ENCODE measurements at regions not wholly inside any gene's neighbourhood (a gene's known extent, or its start where the extent isn't known, plus 50 kb on each side); places are given as distances from the start of the nearest gene placed in this dataset.
A peak's percentile ranks its signal among the peaks of the same experiment; 100 is the strongest.
"Not testable (repeated sequence)": the region's sequence is repeated elsewhere in the genome, so short reads cannot be mapped to it uniquely, and the experiment has no call there.

- DNase-seq (ENCODE audit: low read depth): no peak
These were observed 72.6 kb downstream of the ISX start for GRCh38 chr22:35138521-35138920.

DNA sequence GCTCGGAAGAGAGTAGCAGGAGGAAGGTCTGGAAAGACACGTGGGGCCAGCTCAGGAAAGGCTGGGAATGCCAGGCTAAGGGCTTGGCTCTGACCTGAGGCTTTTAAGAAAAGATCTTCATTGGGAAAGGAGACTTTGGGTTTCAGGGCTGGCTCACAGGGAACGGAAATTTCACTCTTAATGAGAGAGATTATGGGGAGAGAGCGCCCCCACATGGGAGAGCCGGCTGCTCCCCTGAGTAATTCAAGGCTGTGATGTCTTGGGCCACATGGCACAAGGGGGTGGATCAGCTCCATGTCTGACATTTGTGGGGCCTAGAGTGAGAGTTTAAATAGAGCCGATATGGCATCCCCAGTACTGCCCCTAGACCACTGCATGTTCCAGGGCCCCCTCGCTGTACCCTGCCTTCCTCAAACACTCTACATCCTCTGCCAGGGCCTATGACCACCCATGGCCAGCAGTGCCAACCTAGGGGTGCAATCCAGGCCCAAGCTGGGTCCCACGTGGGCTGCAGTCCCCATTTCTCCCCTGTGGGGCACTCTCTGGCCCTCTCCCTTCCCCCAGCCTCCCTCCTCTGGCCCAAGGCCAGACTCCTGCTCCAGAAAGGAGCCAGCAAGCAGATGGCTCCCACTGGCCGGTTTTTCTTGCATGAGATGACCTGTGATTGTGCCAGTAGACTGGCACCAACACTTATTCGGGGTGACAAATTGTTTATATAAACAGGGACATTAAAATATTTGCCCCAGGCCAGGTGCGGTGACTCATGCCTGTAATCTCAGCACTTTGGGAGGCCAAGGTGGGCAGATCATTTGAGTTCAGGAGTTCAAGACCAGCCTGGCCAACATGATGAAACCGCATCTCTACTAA lies 75.2 kb downstream of the ISX start:
- no peak for DNase-seq (ENCODE audit: low read depth)

GRCh38 chr22:35148381-35148780 lies 82.4 kb downstream of the ISX start:
- DNase-seq (ENCODE audit: low read depth): no peak

DNA sequence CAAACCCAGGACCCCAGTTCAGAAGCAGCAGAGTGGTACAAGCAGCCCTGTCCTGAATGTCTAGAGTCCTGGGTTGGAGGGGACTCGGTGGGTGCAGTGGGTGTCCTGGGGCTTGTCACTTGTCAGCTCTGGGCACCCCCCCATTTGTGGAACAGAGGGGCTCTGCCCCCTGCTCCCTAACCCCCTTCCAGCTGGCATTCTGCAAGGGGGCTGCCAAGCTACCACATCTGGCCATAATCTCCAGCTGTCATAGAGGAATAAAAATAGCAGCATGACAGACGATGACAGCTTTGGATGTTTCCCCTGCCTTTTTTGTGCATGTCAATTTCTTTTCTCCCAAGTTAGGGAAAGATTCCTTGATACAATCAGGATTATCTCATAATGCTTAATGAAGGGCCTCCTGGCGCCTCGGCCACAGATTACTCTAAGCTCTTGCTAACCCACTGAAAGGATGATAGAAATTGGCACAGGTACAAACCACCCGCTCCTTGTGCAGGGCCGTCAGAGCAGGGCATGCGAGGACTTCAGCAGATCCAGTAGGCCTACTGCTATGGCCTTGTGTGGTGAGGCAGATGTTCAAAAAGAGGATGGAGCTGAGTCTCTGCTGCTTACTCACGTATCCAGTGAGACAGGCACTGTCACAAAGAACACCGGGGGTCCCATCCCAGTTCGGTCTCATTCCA lies 83.0 kb downstream of the ISX start:
- DNase-seq (ENCODE audit: low read depth): no peak

- peak; percentile 17 for DNase-seq (ENCODE audit: low read depth)
These were observed 84.5 kb downstream of the ISX start for GRCh38 chr22:35150183-35151107.

DNA sequence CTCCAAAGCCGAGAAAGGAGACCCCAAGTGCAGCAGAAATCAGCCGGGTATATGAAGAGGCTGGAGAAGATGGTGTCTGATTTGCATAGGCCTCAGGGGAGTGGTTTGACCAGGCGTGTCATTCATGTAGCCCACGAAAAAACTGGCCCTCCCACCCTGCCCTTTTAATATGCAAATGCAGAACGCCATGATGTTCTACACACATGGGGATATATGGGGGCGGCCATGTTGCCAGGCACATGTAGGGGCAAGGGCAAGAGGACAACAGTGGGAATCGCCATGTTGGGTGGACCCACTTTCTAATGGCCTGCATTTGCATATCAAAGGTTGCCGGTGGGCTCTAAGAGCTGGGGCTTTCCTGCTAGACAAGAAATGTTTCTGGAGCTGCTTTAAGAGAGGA lies 86.4 kb downstream of the ISX start:
- no peak for DNase-seq (ENCODE audit: low read depth)

DNA sequence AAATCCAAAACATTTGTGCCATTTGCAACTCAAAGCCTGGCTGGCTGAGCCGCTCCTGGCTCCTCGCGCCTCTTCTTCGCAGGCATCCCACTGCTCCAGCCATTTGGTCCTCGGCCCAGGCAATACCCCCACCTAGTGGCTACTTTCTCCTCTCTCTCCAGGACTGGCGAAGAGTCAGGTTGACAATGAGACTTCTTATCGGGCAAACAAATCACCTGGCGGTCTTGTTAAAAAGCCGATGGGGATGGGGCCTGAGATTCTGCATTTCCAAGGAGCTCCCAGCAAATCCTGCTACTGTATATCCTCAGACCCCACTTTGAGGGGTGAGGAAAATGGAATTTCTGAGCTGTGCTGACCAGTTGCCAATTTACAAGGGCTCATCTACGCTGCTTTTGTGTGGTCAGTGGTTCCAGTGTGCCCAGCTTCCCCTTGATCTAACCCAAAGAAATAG lies 89.0 kb downstream of the ISX start:
- no peak for DNase-seq (ENCODE audit: low read depth)

DNA sequence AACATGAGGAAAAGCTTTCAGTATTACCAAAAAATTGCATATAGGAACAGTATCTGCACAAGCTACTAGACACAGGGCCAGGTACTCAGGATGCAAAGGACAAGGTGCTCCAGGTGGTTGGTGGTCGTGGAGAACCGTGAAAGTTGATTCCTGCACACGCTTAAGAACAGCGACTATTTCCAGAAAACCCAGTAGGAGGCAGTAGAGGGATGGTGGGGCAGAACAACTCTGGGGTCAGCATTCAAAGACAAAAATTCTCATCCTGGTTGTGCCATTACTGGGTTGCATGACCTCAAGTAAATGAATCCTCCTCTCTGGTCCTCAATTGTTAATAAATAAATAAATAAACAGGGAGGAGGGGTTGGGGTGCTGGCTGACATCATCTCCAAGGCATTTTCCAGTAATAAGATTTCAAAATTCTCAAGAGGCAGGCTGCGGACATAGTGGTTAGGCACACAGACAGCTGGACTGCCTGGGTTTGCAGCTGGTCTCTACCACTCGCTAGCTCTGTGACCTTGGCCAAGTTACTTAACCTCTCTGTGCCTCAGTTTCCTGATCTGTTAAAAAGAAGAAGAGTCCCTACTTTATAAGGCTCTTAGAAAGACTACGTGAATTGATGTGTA lies 89.6 kb downstream of the ISX start:
- no peak for DNase-seq (ENCODE audit: low read depth)

- no peak for DNase-seq (ENCODE audit: low read depth)
These were observed 91.0 kb downstream of the ISX start for GRCh38 chr22:35156945-35157344.

GRCh38 chr22:35158336-35158735 lies 92.4 kb downstream of the ISX start:
- DNase-seq (ENCODE audit: low read depth): no peak

DNA sequence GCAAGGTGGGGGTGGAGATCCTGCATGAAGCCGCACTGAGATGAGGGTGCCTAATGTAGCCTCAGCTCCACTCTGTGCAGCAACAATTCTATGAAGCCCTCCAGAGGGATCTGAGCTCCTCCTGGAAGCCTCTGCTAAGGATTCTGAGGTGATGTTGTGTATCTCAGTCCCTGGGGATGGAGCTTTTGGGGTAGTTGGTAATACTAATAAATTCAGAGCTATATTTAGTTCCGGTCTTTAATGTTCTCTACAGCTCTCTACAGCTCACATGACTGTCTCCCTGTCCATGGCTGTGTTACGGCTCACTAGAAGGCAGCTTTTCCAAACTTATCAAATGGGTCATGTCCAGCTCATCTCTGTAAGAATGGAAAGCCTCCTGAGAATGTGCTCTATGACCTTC lies 93.4 kb downstream of the ISX start:
- DNase-seq (ENCODE audit: low read depth): no peak

- no peak for DNase-seq (ENCODE audit: low read depth)
These were observed 94.3 kb downstream of the ISX start for GRCh38 chr22:35160268-35160667.

GRCh38 chr22:35165896-35166295 lies 91.4 kb upstream of the HMGXB4 start:
- not testable (repeated sequence) for DNase-seq (ENCODE audit: low read depth)

GRCh38 chr22:35170716-35171697 lies 86.3 kb upstream of the HMGXB4 start:
- no peak for DNase-seq (ENCODE audit: low read depth)

- DNase-seq (ENCODE audit: low read depth): no peak
These were observed 84.9 kb upstream of the HMGXB4 start for GRCh38 chr22:35172442-35172841.

DNA sequence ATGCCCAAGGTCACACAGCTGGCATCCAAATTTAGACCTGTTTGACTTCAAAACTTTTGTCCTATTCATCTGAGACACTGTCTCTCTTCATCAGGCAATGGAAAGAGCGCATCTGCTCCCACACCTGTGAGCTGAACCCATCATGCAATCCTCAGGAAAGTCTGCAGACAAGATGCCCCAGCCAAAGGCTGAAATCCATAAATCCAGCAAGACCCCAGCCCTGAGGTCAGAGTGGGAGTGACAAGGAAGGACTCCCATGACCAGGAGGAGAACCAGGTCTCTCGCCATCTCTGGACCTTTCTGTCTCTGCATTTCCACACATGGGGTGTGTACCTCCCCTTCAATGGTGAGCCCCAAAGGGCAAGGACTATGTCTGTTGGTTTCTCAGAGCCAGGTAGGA lies 83.6 kb upstream of the HMGXB4 start:
- no peak for DNase-seq (ENCODE audit: low read depth)

DNA sequence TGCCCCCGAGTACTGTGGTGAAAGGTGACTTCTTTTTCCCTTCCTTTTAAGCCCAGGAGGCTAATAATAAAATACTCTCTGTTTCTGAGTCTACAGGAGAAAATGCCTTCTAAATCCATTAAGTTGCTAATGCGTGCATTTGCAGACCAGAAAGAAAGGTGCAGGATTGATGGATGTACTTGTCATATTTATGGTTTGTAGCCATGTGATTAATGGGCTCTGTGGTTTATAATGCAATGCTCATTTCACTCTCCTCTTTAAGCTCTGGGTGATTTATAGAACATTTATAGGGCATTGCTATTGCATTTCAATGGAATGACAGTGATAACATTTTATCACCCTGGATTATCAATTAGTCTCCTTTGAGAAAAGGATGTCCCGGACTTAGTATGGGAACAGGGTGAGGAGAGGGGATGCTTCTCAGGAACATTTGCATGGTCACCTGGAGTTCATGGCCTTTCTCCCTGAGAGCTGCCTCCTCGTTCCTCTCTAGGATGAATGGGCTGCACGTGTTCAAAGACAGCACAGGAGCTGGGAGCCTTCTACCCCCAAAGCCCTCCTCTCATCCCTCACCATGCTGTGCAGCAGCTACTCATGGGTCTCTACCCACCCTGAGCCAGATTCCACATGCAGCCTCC lies 82.8 kb upstream of the HMGXB4 start:
- DNase-seq (ENCODE audit: low read depth): no peak

GRCh38 chr22:35175392-35175791 lies 81.9 kb upstream of the HMGXB4 start:
- no peak for DNase-seq (ENCODE audit: low read depth)

DNA sequence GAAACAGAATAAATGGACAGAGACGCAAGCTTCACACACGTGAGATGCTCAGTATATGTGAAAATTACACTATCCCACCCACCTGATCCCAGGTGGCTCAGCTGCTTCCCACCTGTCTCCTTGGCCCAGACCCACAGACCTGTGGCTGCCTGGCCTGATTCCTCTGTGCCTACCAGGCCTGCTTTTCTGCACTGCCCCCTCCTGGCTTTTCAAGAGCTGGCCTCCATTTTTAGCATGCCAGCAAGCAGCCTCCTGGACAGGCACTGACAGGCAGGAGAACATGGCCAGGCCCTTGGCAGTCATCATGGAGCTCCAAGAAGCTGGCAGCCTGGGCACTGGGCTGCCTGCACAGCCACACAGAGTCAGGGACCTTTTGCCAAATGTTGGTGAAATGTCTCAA lies 79.5 kb upstream of the HMGXB4 start:
- DNase-seq (ENCODE audit: low read depth): no peak

- DNase-seq (ENCODE audit: low read depth): no peak
These were observed 78.8 kb upstream of the HMGXB4 start for GRCh38 chr22:35178446-35178845.

Measured in activated gamma-delta T cell treated with anti-CD3 and anti-CD28 coated beads, Interleukin-2, amount 50 U/mL, for 16 hours (primary cell).